Common myeloid progenitor, CD34-positive (primary cell): ENCODE measurements at regions not wholly inside any gene's neighbourhood (a gene's known extent, or its start where the extent isn't known, plus 50 kb on each side); places are given as distances from the start of the nearest gene placed in this dataset.

Experiments
- CTCF ChIA-PET: fragments of 350-600 bp; sonication (Branson Sonifier 250); formaldehyde crosslinking; loops from one replicate; lab custom pipeline; 2021; ENCODE audit warnings: antibody characterized with exemption; lab: Charles Lee
- POLR2A ChIA-PET: fragments of 350-600 bp; sonication (Branson Sonifier 250); formaldehyde crosslinking; loops from one replicate; lab custom pipeline; 2021; ENCODE audit warnings: antibody characterized with exemption; lab: Charles Lee
- DNase-seq, 3 donors: peaks; one replicate each; pipeline versions ENCODE4 v3.0.0 to v3.0.0-alpha.2; 2013
- H3K27ac ChIP-seq, 2 experiments: 1 replicate in 1 of 2; 2 replicates in 1 of 2; pipeline ENCODE4 v1.7.0; 2013; ENCODE audit warnings: inconsistent platforms in 2 of 2, low read length in 2 of 2, mild to moderate bottlenecking in 2 of 2, low read depth in 1 of 2, moderate library complexity in 1 of 2; ENCODE audit not compliant: severe bottlenecking in 2 of 2, insufficient read depth in 1 of 2, poor library complexity in 1 of 2
- H3K27me3 ChIP-seq, 5 experiments: replicated peaks in 2 of 5; 1 replicate in 3 of 5; 2 replicates in 2 of 5; pipeline versions ENCODE4 v1.6.1 to v1.7.0; 2013; ENCODE audit warnings: low read length in 4 of 5, mild to moderate bottlenecking in 2 of 5, moderate library complexity in 2 of 5, inconsistent platforms in 1 of 5; ENCODE audit not compliant: insufficient read depth in 5 of 5, control insufficient read depth in 4 of 5
- H3K36me3 ChIP-seq, 4 experiments: 1 replicate in 2 of 4; 2 replicates in 2 of 4; pipeline versions ENCODE4 v1.6.1 to v1.7.0; 2013; ENCODE audit warnings: low read length in 3 of 4, control low read depth in 1 of 4, mild to moderate bottlenecking in 1 of 4; ENCODE audit not compliant: control insufficient read depth in 4 of 4, insufficient read depth in 4 of 4
- H3K4me1 ChIP-seq, 4 experiments: 1 replicate in 3 of 4; 2 replicates in 1 of 4; pipeline versions ENCODE4 v1.6.1 to v1.7.1; 2013; ENCODE audit warnings: low read length in 3 of 4, mild to moderate bottlenecking in 3 of 4, control low read depth in 1 of 4, inconsistent platforms in 1 of 4, moderate library complexity in 1 of 4; ENCODE audit not compliant: control insufficient read depth in 4 of 4, insufficient read depth in 4 of 4; ENCODE audit errors: control extremely low read depth in 1 of 4
- H3K4me3 ChIP-seq, 7 experiments: 1 replicate in 4 of 7; 2 replicates in 3 of 7; pipeline versions ENCODE4 v1.5.1 to v1.7.0; 2013; ENCODE audit warnings: mild to moderate bottlenecking in 7 of 7, low read length in 6 of 7, moderate library complexity in 6 of 7, inconsistent platforms in 2 of 7, low read depth in 2 of 7, control low read depth in 1 of 7; ENCODE audit not compliant: insufficient read depth in 4 of 7, control insufficient read depth in 1 of 7; ENCODE audit errors: extremely low read depth in 1 of 7
- H3K9me3 ChIP-seq, 5 experiments: 1 replicate in 4 of 5; 2 replicates in 1 of 5; pipeline versions ENCODE4 v1.6.1 to v1.7.1; 2013; ENCODE audit warnings: low read length in 4 of 5, mild to moderate bottlenecking in 2 of 5, inconsistent platforms in 1 of 5, low read depth in 1 of 5, moderate library complexity in 1 of 5; ENCODE audit not compliant: control insufficient read depth in 4 of 5, insufficient read depth in 2 of 5; ENCODE audit errors: control extremely low read depth in 1 of 5
- WGBS: methylation state at CpG from one replicate; pipeline ENCODE4 v1.1.5; 2013; ENCODE audit not compliant: insufficient coverage; 5-methylcytosine and 5-hydroxymethylcytosine counted together

- 100% methylated on average over 2 of the region's 5 CpGs for WGBS
- DNase-seq, result no peak
- no peak overlapping the region for H3K4me3 ChIP-seq
- H3K9me3 ChIP-seq, result peaks cover 0 to 1% (median 0%) of the 10 kb centered on the region in 5 experiments
- ChIA-PET POLR2A (no interaction called here), CTCF (no interaction called here)
- no peaks in the 10 kb centered on the region for H3K36me3 ChIP-seq
- H3K27me3 ChIP-seq, result no peaks in the 10 kb centered on the region
- H3K27ac ChIP-seq, result no peak overlapping the region
- no peaks in the 10 kb centered on the region for H3K4me1 ChIP-seq
These were observed 268.7 kb upstream of the DKK2 start for GRCh38 chr4:107304699-107305286.

GRCh38 chr4:107299646-107300045 lies 263.5 kb upstream of the DKK2 start:
- Histone ChIP-seq H3K4me1 (no peaks in the 10 kb centered on the region), H3K4me3 (no peak overlapping the region), H3K27ac (no peak overlapping the region), H3K27me3 (no peaks in the 10 kb centered on the region), H3K9me3 (no peaks in the 10 kb centered on the region), H3K36me3 (no peaks in the 10 kb centered on the region)
- ChIA-PET CTCF (no interaction called here), POLR2A (no interaction called here)
- whole genome bisulfite sequencing, result 90% methylated on average over 1 of the region's 2 CpGs
- DNase-seq, result no peak

GRCh38 chr4:107292979-107293378 lies 256.9 kb upstream of the DKK2 start:
- CTCF ChIA-PET, result interaction anchor here (1.3 kb wide), 1 partner anchor 10 kb away, joined by 3 read pairs; no protein-coding TSS in a partner anchor
- Histone ChIP-seq H3K9me3 (no peaks in the 10 kb centered on the region), H3K27ac (no peak overlapping the region), H3K4me1 (no peaks in the 10 kb centered on the region), H3K27me3 (no peaks in the 10 kb centered on the region), H3K36me3 (no peaks in the 10 kb centered on the region), H3K4me3 (no peak overlapping the region)
- POLR2A ChIA-PET, result no interaction called here
- DNase-seq, result no peak
- 94% methylated on average over 4 of the region's 4 CpGs for WGBS

- Histone ChIP-seq H3K4me1 (peaks cover 0 to 2% (median 0%) of the 10 kb centered on the region in 4 experiments), H3K27ac (no peak overlapping the region), H3K4me3 (no peak overlapping the region), H3K27me3 (peaks cover 0 to 2% (median 0%) of the 10 kb centered on the region in 5 experiments), H3K9me3 (no peaks in the 10 kb centered on the region), H3K36me3 (no peaks in the 10 kb centered on the region)
- CTCF ChIA-PET, result no interaction called here
- WGBS, result 55% methylated on average over 2 of the region's 4 CpGs
- no peak for DNase-seq
- POLR2A ChIA-PET, result no interaction called here
These were observed 247.8 kb upstream of the DKK2 start for GRCh38 chr4:107283587-107284559.

GRCh38 chr4:107279733-107280132 lies 243.6 kb upstream of the DKK2 start:
- DNase-seq, result no peak
- H3K4me1 ChIP-seq, result no peaks in the 10 kb centered on the region

GRCh38 chr4:107278791-107279483 lies 242.8 kb upstream of the DKK2 start:
- no peak for DNase-seq
- Histone ChIP-seq H3K36me3 (no peaks in the 10 kb centered on the region), H3K9me3 (no peaks in the 10 kb centered on the region), H3K27ac (no peak overlapping the region), H3K27me3 (peaks cover 0 to 2% (median 0%) of the 10 kb centered on the region in 5 experiments), H3K4me1 (no peaks in the 10 kb centered on the region), H3K4me3 (no peak overlapping the region)
- 80% methylated on average over 1 of the region's 4 CpGs for WGBS
- CTCF ChIA-PET, result interaction anchor here (1.2 kb wide), 1 partner anchor 251 kb away, joined by 3 read pairs; no protein-coding TSS in a partner anchor
- POLR2A ChIA-PET, result no interaction called here

More at GRCh38 chr4:107279733-107280132, 243.6 kb upstream of the DKK2 start:
- Histone ChIP-seq H3K4me3 (no peak overlapping the region), H3K27ac (no peak overlapping the region), H3K9me3 (no peaks in the 10 kb centered on the region), H3K36me3 (no peaks in the 10 kb centered on the region), H3K27me3 (peaks cover 0 to 2% (median 0%) of the 10 kb centered on the region in 5 experiments)
- ChIA-PET CTCF (interaction anchor here (1.2 kb wide), 1 partner anchor 250 kb away, joined by 3 read pairs; no protein-coding TSS in a partner anchor), POLR2A (no interaction called here)
